ENCODE measurements at regions not wholly inside any gene's neighbourhood (a gene's known extent, or its start where the extent isn't known, plus 50 kb on each side); places are given as distances from the start of the nearest gene placed in this dataset.

DNA sequence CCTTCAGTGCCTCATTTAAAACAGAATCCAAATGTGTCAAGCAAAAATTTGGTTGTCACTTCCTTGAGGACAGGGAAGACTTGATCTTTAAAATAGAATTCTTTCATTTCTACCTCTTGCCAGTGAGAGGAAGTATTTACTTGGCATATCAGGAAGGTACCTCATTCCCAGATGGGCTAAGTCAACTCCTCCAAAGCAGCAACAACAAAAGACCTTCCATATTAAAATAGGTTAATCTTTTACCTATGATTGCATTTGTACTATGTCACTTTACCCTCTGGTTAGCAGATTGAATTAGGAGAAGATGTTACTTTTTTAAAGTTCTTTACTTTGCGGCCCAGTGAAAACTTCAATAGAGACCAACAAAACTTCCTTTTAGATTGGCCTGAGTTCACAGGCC, 462.1 kb upstream of the ADAMTS9 start:
- Histone ChIP-seq H3K4me2 (ENCODE audit: low read length) (no peak overlapping the region), H2AFZ (no peak overlapping the region), H3K27me3 (ENCODE audit: control insufficient read depth, insufficient read depth, low read length) (no peaks in the 10 kb centered on the region), H3K9me3 (ENCODE audit: control insufficient read depth, low read length) (no peaks in the 10 kb centered on the region), H3K27ac (no peak overlapping the region), H3K4me1 (no peaks in the 10 kb centered on the region), H3K36me3 (ENCODE audit: control insufficient read depth, insufficient read depth, low read length) (no peaks in the 10 kb centered on the region), H3K79me2 (no peaks in the 10 kb centered on the region), H3K9ac (no peak overlapping the region), H3K4me3 (ENCODE audit: low read depth, low read length) (no peak overlapping the region)
- TF ChIP-seq, protein P1, sequence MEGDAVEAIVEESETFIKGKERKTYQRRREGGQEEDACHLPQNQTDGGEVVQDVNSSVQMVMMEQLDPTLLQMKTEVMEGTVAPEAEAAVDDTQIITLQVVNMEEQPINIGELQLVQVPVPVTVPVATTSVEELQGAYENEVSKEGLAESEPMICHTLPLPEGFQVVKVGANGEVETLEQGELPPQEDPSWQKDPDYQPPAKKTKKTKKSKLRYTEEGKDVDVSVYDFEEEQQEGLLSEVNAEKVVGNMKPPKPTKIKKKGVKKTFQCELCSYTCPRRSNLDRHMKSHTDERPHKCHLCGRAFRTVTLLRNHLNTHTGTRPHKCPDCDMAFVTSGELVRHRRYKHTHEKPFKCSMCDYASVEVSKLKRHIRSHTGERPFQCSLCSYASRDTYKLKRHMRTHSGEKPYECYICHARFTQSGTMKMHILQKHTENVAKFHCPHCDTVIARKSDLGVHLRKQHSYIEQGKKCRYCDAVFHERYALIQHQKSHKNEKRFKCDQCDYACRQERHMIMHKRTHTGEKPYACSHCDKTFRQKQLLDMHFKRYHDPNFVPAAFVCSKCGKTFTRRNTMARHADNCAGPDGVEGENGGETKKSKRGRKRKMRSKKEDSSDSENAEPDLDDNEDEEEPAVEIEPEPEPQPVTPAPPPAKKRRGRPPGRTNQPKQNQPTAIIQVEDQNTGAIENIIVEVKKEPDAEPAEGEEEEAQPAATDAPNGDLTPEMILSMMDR (IDR thresholded peaks at IDR 0.05) = no peak

DNA sequence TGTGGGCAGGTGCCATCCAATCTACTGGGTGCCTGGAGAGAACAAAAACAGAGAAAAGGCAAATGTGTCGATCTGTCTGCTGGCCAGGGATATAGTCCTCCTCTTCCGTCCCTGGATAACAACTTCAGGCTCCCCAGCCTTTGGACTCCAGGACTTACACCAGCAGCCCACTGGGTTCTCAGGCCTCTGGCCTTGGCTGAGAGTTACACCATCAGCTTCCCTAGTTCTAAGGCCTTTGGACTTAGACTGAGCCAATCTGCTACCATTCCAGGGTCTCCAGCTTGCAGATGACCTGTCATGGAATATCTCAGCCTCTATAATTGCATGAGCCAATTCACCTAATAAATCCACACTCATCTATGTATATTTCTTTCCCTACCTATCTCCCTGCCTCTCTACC, 460.9 kb upstream of the ADAMTS9 start:
- no peaks in the 10 kb centered on the region for H3K36me3 ChIP-seq (ENCODE audit: control insufficient read depth, insufficient read depth, low read length)
- TF ChIP-seq, protein P1 (IDR thresholded peaks at IDR 0.05) = no peak
- H3K4me3 ChIP-seq (ENCODE audit: low read depth, low read length) = no peak overlapping the region
- H3K27ac ChIP-seq = no peak overlapping the region
- H3K4me2 ChIP-seq (ENCODE audit: low read length) = no peak overlapping the region
- H2AFZ ChIP-seq = no peak overlapping the region
- H3K27me3 ChIP-seq (ENCODE audit: control insufficient read depth, insufficient read depth, low read length) = no peaks in the 10 kb centered on the region
- no peaks in the 10 kb centered on the region for H3K79me2 ChIP-seq
- no peaks in the 10 kb centered on the region for H3K9me3 ChIP-seq (ENCODE audit: control insufficient read depth, low read length)
- no peak overlapping the region for H3K9ac ChIP-seq
- H3K4me1 ChIP-seq = no peaks in the 10 kb centered on the region

DNA sequence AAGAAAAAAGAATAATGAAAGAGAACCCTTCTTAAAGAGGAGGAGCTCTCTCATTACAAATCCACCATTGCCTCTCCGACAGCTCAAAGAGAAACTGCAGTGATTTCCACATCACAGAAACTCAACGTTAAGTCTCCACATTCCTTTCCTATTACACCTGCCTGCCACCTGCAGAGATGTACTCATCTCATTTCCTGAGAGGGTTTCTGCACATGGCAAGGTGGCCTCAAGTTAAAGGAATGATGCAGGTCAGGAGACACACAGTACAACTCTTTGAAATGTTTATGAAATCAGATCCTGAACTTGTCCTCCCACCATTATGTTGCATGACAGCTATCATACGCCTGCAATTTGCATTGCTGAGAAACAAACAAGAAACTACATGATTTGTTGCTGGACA, 458.4 kb upstream of the ADAMTS9 start:
- no peak overlapping the region for H3K27ac ChIP-seq
- no peak overlapping the region for H3K4me2 ChIP-seq (ENCODE audit: low read length)
- no peak overlapping the region for H2AFZ ChIP-seq
- H3K9me3 ChIP-seq (ENCODE audit: control insufficient read depth, low read length) = no peaks in the 10 kb centered on the region
- TF ChIP-seq, protein P1 (IDR thresholded peaks at IDR 0.05) = no peak
- H3K27me3 ChIP-seq (ENCODE audit: control insufficient read depth, insufficient read depth, low read length) = no peaks in the 10 kb centered on the region
- H3K9ac ChIP-seq = no peak overlapping the region
- no peaks in the 10 kb centered on the region for H3K4me1 ChIP-seq
- H3K36me3 ChIP-seq (ENCODE audit: control insufficient read depth, insufficient read depth, low read length) = no peaks in the 10 kb centered on the region
- H3K4me3 ChIP-seq (ENCODE audit: low read depth, low read length) = no peak overlapping the region
- H3K79me2 ChIP-seq = no peaks in the 10 kb centered on the region

DNA sequence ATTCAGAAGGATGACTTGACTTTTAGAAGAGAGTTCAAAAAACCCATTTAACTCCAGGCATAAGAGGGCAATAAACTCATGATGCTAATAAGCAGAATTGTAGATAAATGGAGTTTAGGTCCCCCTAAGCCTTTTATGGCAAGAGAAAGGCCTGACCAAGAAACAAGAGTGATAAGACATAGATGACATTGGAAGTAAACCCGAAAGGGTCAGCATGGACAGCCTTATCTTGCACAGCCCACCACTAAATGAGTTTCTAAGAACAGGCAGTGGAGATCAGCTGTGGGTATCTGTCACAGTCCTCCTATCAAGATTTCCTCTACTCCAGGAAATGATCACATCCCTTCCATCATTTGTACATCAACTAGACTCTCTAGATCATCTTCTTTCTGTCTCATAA, 457.9 kb upstream of the ADAMTS9 start:
- H3K4me1 ChIP-seq = no peaks in the 10 kb centered on the region
- H3K9ac ChIP-seq = no peak overlapping the region
- no peaks in the 10 kb centered on the region for H3K9me3 ChIP-seq (ENCODE audit: control insufficient read depth, low read length)
- H2AFZ ChIP-seq = no peak overlapping the region
- no peaks in the 10 kb centered on the region for H3K36me3 ChIP-seq (ENCODE audit: control insufficient read depth, insufficient read depth, low read length)
- H3K4me2 ChIP-seq (ENCODE audit: low read length) = no peak overlapping the region
- TF ChIP-seq, protein P1 (IDR thresholded peaks at IDR 0.05) = no peak
- no peaks in the 10 kb centered on the region for H3K27me3 ChIP-seq (ENCODE audit: control insufficient read depth, insufficient read depth, low read length)
- H3K27ac ChIP-seq = no peak overlapping the region
- no peaks in the 10 kb centered on the region for H3K79me2 ChIP-seq
- H3K4me3 ChIP-seq (ENCODE audit: low read depth, low read length) = no peak overlapping the region

DNA sequence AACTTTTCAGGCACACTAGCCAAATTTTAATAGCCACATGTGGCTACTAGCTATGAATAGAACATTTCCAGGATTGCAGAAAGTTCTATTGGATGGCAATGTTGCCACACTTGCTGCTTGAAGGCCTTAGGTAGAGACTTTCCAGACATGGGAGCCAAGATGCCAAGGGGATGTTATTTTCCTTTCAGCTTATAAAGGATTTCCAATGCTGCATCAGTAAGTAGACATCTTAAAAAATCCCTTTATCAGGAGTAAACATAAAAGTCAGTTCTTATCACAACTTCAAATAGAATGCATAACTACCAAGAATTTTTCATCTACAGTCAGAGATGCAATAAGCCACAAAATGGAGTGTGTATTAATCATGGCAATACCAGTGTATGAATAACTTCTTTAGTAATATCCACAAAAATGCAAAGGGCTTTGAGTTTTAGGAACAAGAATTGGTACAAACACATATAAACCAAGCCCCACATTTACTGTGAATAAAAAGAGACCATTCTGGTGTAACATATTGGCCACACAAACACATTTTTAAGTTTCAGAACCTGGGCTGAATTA, 457.1 kb upstream of the ADAMTS9 start:
- no peaks in the 10 kb centered on the region for H3K27me3 ChIP-seq (ENCODE audit: control insufficient read depth, insufficient read depth, low read length)
- no peak overlapping the region for H3K4me3 ChIP-seq (ENCODE audit: low read depth, low read length)
- TF ChIP-seq, protein P1 (IDR thresholded peaks at IDR 0.05) = no peak
- H3K4me2 ChIP-seq (ENCODE audit: low read length) = no peak overlapping the region
- H3K27ac ChIP-seq = no peak overlapping the region
- H3K9ac ChIP-seq = no peak overlapping the region
- no peaks in the 10 kb centered on the region for H3K9me3 ChIP-seq (ENCODE audit: control insufficient read depth, low read length)
- H3K36me3 ChIP-seq (ENCODE audit: control insufficient read depth, insufficient read depth, low read length) = no peaks in the 10 kb centered on the region
- H2AFZ ChIP-seq = no peak overlapping the region
- no peaks in the 10 kb centered on the region for H3K79me2 ChIP-seq
- H3K4me1 ChIP-seq = no peaks in the 10 kb centered on the region

Measured in parathyroid adenoma (tissue), 2 donors.